CMK (cell line): ENCODE measurements at regions not wholly inside any gene's neighbourhood (a gene's known extent, or its start where the extent isn't known, plus 50 kb on each side); places are given as distances from the start of the nearest gene placed in this dataset.

Experiments
- DNase-seq: peaks from one replicate; pipeline ENCODE4 v3.0.0-alpha.2; 2010; ENCODE audit warnings: low read depth

- DNase-seq = no peak
Measured at GRCh38 chr20:17816804-17817587, 117.2 kb downstream of the BANF2 start.

- no peak for DNase-seq
Measured at GRCh38 chr20:17811628-17811965, 111.8 kb downstream of the BANF2 start.

DNA sequence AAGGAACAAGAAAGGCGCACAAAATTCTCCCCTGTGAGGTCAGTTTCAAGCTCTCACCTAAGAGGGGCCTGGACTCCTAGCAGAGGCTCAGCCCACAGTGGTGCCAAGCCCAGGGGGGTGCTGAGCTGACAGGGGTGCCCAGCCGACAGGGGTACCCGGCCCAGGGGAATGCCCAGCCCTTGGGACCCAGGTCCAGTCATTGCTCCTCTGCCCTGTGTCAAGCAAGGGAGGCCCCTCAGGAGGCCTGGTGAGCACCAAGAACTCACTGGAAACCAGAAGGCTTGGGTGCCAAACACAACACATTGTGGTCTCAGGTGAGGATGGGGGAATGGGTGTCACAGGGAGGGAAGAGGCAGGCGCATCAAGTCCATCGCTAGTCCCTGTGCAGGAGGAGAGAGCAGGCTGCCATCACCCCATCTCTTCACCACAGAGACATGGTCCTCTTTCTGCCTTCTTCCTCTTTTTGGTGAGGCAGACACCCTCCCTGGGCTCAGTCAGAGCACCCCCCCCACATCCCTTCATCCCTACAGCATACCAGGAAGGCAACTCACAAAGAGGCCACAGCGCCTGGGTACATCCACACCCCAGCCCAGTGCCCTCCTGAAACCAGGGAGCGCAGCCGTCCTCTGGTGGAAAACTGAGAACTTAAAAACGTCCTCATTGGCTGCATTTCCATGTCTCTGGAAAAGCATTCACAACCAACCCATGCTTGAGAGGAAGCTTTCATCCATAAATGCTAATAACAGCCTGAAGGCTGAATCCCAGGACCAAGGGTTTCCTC lies 111.3 kb downstream of the BANF2 start:
- DNase-seq = no peak

DNA sequence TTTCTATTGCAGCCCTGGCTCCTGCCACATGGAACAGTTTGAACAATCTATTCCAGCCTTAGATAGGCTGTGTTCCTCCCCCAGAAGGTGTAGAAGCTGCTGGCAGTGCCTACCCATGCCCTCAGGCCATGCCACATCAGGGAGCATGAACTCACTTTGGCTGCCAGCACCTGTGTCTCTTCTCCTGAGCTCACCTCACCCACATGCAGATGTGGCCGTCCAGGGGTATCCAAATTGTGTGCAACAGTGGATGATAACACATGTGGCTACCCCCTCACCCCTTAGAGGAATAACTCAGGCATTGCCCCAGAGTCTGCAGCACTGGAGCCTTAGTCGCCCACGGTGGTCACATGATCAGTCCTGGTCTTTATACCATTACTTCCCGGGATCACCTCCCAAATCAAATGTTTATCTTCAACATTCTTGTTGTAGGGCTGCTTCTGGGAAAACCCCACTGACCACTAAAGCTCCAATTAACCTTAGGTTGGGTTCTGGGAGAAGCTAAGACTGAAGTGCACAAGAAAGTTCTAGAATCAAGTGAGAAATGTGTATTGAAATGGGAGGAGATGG lies 110.4 kb downstream of the BANF2 start:
- DNase-seq = no peak

DNA sequence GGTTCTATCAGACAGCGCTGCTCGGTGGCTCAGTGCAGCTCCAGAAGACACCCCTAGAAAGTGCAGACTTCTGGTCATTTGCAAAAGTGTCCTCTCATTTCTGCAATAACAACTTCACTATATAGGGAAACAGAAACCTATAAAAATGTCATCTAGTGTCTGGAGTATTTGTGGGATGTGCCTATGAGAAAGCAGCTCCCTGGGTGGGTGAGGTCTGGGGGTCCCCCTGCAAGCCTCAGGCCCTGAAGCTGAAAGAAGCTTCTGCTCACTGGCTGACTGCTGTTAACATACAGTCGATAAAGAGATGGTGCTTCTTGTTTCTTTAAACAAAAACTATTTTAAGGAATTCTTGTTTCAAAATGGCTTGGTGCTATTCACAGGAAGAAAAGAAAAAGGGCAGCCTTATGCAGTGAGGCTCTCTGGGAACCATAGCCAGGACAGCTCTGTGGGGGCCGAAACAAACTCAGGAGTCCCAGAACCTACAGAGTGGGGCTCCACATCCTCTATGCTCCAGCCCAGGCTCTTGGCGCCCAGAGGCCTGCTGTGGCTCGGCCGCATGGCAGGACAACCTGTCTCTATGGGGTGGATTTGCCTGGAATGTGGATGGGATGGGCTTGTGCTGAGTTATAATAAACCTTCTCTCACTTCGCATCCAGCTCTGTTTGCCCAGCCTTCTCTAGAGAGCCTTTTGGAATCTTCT lies 109.7 kb downstream of the BANF2 start:
- no peak for DNase-seq

- DNase-seq = no peak
Measured at GRCh38 chr20:17808782-17809181, 109.0 kb downstream of the BANF2 start.

GRCh38 chr20:17808357-17808756 lies 108.6 kb downstream of the BANF2 start:
- no peak for DNase-seq

GRCh38 chr20:17807651-17808050 lies 107.9 kb downstream of the BANF2 start:
- no peak for DNase-seq

- no peak for DNase-seq
Measured at GRCh38 chr20:17806739-17807441, 107.1 kb downstream of the BANF2 start.

DNA sequence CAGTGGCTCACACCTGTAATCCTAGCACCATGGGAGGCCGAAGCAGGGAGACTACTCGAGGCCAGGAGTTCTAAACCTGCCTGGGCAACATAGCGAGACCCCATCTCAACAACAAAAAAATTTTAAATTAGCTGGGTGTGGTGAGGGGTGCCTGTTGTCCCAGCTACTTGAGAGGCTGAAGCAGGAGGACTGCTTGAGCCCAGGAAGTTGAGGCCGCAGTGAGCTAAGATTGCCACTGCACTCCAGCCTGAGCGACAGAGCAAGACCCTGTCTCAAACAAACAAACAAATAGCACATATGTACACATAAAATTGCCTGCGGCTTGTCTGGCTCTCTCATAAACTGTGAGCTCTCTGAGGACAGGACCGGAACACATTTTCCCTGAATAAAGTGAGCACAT lies 106.3 kb downstream of the BANF2 start:
- no peak for DNase-seq

DNA sequence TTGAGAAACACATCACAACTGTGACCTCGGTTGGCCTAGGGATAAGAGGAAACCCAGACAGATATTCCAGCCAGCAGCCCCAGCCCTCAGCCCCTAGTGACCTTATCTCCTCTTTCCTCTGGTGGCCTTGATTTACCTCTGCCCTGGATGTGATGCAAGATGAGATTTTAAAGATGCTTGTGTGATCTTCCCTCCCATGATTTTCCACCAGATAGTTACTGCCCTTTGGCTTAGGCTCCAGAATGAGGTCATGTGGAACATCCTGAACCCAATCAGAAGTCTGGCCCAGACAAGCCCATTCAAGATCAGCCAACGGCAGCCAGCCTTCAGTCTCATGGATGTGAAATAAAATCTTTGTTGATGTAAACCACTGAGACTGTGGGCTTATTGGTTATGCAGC lies 104.0 kb downstream of the BANF2 start:
- DNase-seq = no peak

GRCh38 chr20:17799575-17800227 lies 99.9 kb downstream of the BANF2 start:
- DNase-seq = peak; percentile 34

DNA sequence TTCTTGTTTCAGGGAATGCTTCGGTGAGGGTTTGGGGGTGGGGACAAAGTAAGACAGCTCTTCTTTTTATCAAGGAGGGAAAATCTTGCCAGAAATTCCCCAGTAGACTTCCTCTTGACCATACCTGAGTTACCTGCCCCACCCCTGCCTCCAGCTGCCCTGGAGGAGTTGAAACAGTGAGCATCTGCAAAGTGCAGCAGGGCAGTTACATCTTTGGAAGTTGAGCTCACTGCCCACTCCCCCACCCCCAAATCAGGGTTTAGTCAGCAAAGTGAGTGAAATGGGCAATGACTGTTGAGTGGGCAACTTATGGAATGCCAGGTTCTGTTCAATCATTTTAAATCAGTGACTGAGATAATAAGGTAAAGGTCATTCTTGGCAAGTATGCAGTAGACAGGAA lies 98.8 kb downstream of the BANF2 start:
- no peak for DNase-seq

DNA sequence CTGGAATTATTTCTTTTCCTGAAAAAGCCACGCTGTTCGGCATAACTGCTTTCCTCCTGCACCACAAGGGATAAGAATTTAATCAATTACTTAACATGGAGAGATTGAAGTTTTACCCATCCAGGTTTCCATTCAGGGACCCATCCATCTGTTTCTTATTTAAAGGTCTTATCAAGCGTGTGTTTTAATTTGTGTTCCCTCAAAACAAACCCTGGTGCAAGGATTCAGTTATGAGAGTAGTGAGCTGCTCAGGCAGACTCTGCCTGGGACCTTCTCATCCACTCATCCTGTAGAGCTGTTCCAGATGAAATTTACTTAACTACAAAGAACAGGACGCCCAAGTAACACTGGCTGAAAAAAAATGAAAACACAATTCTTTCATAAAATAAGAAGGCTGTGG lies 97.8 kb downstream of the BANF2 start:
- DNase-seq = no peak

- no peak for DNase-seq
Measured at GRCh38 chr20:17797161-17797560, 97.4 kb downstream of the BANF2 start.

DNA sequence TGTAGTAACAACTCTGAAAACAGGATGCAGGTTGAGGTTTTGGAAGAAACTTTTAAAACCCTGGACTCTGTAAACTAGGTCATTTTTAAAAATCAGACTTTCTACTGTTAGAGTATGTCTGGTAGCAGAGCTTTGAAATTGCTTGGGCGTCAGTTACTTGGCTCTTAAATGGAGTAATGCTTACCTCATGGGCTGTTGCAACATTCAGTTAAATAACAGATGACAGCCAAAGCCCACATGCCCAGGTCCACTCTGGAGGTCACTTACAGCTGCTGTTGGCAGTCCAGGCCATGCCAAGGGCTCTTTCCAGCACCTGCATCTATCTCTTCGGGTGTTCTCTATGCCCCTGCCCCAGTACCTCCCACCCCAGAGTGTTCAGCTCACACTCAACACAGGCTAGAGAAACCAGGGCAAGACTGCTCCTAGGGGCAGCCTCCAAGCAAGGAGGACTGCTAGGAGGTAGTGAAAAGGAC lies 96.4 kb downstream of the BANF2 start:
- no peak for DNase-seq

- DNase-seq = peak; percentile 72
Measured at GRCh38 chr20:17795501-17796071, 95.8 kb downstream of the BANF2 start.

DNA sequence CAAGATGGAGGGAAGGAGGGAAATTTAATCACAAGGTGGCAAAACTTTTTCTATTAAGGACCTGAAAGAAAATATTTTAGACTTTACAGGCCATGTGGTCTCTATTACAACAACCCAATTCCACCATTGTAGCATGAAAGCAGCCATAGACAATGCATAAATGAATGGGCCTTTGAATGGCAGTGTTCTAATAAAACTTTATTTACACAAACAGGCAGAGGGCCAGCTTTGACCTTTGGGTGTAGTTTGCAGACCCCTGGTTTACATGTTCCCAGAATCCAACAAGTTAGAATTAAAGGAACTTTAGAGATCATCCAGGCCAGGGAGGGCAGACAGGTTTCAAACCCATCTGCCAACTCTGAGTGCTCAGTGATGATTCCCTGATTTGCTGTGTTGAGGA lies 95.2 kb downstream of the BANF2 start:
- DNase-seq = no peak

GRCh38 chr20:17794400-17794799 lies 94.6 kb downstream of the BANF2 start:
- no peak for DNase-seq

DNA sequence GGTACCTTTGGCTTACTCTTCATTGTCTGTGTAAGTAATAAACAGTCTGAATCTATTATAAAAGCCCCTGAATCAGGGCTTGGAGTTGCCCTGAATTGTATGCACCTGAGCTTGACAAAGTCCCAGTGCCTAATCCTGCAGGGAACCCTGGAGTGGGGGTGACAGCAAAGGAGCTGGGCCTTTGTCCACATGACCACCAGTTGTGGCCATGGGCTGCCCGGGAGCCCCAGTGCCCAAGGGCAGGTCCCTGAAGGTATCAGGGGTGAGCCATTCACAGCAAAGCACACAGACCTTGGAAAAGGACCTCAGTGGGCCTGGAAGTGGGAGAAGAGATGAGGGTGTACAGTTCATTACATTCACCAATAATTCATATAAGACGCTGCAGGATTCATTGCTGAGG lies 94.2 kb downstream of the BANF2 start:
- DNase-seq = no peak

DNA sequence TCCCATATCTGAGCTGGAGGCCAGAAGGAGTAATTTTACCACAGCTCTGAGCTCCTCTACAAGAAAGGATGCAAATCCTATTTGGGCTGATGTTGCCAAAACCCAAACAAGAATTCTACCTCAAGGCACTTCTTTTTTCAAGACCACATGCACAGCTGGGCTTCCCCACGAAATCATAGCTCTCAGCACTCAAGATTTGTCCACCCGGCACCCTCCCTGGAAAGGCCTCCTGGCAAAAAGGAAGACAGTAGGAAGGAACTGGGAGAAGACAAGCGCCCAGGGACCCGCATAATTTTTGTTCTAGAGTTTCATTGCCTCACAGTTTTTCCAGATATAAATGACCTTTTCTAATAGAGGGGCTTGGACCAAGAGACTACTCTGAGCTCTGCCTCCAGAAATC lies 90.5 kb downstream of the BANF2 start:
- DNase-seq = no peak
